ENCODE measurements at regions not wholly inside any gene's neighbourhood (a gene's known extent, or its start where the extent isn't known, plus 50 kb on each side); places are given as distances from the start of the nearest gene placed in this dataset.

DNA sequence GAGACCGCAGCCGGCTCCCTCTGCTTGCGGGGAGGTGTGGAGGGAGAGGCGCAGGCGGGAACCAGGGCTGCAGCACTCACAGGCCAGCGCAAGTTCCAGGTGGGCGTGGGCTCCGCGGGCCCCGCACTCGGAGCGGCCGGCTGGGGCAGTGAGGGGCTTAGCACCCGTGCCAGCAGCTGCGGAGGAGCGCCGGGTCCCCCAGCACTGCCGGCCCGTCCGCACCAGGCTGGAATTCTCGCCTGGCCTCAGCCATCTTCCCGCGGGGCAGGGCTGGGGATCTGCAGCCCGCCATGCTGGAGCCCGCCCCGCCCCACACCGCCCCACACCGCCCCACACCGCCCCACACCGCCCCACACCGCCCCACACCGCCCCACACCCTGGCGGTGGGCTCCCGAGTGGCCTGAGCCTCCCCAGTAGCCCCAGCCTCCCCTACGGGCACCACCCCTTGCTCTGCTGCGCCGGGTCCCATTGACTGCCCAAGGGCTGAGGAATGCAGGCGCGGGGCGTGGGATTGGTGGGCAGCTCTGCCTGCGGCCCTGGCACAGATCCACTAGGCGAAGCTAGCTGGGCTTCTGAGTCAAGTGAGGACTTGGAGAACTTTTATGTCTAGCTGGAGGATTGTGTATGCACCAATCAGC, 123.9 kb upstream of the MGAT5 start:
- DNase-seq, result no peak

DNA sequence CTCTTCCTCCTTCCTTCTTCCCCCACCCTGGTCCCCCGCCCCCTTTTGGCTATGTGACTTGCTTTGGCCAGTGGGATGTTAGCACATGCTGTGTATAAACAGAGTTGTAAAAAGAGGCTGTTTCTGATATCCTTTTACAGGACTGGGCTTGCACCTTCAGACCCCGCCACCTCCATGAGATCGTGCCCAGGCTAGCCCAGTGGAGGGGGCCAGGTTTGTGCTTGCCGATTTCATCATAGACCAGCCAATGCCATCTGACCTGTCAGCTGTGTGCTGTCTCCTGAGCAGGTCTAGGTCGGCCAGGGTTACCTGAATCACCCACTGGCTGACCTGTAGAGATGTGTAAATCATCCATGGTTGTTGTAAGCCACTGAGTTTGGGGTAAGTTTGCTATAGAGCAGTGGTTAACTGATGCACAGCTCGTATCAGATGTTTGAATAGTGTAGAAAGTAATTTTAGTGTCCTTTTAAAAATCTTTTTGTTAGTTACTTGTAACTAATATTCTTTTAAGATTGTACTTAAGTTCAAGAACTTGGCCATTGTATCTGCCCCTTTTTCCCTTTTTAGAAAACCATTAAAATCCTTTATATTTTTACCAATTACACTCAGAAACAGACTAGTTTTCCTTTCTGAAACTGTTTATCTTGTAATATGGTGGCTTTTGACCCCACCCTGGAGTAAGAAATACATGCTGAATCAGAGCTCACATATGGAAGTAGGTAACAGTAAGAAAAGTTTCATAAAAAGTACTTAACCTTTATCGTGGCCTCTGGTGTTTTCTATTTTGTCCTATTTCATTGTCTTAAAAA, 122.0 kb upstream of the MGAT5 start:
- no peak for DNase-seq

DNA sequence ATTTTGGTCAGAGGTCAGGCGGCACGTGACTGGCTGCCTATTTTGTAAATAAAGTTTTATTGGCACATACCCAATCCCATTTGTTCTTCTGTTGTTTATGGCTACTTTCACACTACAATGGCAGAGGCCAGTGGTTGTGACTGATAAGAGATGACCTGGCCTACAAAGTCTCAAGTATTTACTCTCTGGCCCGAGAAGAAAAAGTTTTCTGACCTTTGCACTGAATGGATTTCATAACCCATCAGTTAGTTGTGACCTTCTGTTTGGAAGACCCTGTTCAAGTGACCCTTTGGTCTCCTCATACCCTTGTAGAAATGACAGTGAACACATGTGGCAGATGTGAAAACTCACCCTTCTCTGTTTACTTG, 121.4 kb upstream of the MGAT5 start:
- DNase-seq, result no peak

DNA sequence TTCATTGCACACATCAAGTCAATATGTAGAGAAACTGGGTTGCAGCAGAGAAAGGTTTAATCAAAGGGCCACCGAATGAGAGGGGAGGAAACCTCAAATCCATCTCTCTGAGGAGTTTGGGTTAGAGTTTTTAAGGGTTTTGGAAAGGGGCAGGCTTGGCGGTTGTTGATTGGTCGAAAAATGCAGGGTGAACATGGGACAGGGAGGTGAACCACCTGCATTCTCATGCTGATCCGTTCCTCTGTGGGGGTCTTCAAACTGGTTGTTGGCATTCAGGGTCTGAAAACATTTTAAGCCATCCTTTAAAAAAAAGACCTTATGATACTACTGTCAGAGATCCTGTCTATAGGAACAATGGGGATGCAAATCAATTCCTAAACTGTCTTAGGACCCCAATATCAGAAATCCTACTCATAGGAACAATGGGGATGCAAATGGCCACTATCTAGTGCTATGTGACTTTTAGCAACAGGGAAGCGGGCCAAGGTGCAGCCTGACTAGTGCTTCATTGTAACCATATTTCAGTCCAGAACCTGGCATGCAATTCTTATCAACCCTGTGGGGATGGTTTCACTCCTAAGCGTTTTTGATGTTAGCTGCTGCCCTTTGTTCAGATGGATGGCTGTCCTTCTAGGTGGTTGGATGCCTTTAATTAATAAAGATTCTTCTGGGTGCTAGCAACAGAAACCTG, 120.1 kb upstream of the MGAT5 start:
- no peak for DNase-seq

DNA sequence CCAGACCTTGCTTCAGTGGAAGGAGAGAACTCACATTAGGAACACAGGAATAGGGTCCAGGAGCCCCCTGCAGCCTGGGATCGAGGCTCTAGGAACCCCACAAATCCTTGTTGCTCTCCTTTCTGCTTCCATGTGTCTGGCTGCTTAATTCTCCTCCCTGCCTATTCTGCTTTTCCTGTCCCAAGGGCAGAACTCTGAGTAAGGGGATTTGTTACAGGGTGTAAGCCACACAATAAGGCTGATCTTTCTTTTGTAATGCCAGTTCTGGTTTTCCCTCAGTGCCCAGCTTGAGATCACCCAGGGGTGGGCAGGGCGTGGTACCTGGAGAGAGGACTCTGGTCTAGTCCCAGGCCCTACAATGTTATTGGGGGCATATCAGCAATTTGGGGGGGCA, 119.6 kb upstream of the MGAT5 start:
- DNase-seq, result no peak

DNA sequence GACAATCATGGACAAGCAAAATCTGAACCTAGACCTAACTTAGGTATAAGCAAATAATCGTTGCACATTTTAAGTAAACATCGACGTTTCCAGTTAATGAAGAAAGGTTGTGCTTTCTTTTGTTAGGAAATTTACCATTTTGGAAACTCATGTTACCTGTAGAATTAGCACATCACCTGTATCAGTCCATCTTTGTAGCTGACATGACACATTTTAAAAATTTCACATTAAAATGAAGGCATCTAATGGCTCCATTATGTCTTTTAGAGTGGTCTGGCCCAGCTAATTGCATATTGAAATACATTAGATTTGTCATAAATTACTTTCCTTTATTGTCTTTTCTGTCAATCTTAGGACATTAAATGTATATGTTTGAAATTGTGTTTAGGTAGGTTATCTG, 119.0 kb upstream of the MGAT5 start:
- DNase-seq, result no peak

DNA sequence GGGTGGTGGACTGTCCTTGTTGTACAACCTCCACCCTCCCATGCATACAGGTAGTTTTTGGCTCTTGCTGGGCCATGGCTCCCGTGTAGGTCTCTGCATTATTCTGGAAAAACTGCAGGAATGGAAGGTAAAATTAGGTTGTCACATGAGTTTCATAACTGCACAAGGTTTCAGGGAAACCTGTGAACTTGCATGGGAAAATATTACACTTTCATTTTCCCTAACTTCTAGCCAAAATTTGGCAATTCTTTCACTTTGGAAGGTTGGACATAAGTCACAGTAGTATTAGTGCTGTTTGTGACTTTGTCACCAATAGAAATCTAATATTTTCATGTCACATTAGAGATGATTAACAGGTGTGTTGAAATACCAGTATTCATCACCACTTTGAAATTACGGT, 118.1 kb upstream of the MGAT5 start:
- no peak for DNase-seq

DNA sequence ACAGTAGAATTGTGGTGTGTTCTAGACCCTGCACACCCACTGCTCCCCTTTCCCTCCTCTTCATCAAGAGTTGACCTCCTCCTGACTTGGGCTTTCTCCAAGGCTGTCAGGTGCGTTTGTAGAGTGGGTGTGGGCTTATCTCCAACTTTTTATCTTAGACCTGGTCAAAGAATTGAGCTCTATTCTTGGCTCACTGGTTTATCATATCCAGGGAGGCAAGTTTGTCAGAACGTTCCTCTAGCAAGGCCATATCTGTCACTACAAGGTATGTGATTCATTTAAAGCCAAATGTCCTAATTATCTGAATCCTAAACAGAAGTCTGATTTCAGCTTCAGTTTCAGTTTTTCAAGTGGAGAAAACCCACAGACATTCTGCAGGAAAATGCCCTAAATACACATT, 117.1 kb upstream of the MGAT5 start:
- no peak for DNase-seq

DNA sequence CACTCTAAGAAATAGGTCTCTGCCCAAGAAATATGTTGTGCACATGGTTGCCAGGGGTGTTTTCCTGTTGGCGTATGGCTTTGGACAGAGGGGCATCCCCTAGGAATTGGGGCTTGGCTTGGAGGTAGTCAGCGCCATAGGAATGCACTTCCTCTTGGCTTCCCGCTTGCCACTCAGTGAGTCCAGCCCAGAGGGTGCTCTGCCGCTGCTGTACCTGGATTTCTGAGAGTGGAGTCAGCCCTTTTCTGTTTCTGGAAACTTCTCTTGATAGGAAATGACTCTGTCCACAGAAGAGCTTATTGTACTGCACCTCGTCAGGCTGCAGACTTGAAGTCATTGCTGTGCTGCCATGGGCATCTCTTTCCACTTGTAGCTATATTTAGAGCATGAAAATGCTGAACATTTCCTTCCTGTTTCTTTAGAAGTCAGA, 116.7 kb upstream of the MGAT5 start:
- DNase-seq, result no peak

DNA sequence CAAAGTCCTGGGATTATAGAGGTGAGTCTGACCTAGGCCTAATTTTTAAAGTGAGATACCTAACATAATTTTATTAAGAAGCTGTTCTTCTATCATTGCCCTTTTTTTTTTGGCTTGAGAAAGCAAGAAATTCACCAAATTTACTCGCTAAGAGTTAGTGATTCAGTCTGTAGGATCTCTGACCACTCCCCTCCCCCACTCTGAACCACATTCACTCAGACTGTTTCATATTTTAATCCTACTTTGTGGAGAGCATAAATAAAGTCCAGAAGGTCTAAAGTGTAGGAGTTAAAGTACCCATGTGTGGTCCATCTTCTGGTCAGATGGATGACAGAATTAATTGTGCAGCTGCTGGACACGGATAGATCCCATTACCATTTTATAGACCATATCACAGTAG, 115.8 kb upstream of the MGAT5 start:
- DNase-seq, result no peak

DNA sequence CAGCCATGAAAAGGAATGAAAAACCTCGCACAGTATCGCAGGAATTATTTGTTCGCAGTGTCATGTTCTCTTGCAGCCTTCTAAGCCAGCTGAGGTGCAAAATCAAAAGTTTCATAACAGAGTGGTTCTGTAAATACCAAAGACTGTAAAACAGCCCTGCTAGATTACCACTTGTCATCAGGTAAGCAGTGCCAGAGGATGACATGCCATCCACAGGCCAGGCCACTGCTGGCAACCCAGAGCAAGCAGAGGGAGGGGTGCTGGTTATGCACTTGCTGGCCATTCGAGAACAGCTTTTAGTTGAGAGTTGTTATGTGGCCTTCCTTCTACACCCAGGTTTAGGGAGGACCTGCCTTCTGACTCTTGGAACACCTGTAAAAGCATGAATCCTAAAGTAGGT, 114.3 kb upstream of the MGAT5 start:
- no peak for DNase-seq

DNA sequence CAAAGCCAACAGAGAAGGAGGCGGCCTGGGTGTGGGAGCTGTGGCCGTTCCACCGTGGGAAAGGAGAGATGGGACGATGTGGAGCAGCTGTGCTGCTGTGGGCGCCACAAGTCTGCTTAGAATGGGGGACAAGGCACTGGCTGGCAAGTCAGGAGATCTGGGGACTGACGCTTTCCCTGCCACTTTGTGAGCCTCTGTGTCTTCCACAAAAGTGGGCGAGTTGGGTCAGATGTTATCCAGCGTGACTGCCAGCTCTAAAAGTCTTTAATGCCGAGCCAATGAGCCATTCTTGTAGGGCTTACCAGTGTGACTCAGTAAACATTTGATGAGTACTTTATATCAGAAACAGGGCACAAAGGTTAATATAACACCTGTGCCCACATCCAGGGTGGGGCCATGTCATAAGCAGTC, 113.6 kb upstream of the MGAT5 start:
- DNase-seq, result no peak

DNA sequence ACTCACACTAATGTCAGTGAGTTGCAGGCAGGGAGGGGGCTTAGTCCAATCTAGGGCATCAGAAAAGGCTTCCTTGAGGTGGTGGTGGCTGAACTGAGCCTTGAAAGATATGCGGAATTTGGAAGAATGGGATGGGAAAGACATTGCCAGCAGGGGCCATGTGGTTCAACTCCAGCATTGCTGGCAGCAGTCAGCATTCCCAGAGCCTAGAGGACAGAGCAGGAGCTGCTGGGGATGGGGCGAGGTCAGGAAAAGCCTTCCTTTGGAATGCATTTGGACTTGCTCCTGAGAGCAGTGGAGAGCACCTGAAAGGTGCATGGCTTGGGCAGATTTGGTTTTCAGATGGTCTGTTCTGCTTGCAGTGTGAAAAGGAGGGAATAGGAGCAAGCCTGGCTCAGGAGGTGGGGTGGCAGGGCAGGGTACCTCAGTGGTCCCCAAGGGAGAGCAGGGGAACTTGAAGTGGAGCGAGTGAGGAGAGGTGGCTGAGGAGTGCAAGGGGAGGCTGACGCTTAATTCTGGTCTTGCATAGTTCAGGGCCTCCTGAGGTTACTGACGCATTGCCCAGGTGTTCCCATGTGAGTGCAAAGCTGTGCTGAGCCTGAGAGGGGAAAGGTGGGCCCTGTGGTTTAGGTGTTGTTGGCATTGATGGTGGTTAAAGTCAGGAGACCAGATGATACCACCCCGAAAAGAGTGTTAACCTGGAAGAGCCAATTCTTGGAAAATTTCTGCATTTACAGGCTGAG, 112.1 kb upstream of the MGAT5 start:
- no peak for DNase-seq

DNA sequence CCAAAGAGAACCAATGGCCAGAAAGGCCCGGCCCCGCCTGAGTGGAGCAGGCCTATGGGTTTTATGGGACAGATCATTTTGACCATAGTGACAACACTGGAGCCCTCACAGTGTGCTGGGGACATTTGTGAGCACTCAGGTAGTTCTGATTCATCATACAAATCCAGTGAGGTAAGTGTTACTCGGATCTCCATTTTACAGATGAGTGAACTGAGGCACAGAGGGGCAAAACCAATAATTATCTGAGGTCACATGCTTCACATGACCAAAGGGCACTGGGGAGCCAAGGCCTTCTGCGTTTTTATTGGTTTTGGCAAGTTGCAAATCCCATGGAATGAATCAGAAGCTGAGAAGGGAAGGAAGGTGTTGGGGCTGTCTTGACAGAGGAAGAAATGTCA, 111.5 kb upstream of the MGAT5 start:
- no peak for DNase-seq

DNA sequence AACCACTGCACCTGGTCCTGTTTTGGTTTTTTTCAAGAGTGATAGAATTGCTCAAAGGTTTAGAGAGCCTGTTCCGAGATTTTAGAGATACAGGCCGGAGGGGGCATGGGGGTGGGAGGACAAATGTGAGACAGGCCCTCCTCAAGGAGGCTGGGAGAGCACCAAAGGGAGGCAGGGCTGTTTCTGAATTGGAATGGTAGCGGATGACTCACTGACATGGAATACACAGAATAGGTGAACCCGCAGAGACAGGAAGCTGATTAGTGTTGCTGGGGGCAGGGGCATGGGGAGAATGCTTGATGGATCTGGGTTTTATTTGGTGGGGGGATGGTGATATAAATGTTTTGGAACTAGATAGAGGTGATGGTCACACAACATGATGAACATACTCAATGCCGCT, 111.0 kb upstream of the MGAT5 start:
- no peak for DNase-seq

DNA sequence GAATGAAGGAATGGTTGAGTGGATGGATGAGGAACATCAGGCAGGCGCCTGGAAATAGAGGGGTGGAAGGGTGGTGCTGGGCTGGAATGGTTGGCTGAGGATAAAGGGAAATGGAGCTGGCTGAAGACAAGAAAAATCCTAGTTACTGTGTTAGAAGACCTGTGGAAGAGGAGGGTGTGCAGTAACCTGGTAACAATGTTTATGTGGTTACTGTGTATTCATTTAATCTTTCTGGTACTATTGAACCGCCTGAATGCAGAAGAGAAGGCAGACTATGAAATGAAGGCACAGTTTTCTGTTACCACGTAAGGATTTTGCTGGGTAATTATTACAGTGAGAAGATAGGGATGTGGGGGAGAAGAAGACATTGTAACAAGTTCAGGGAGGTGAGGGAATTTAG, 110.3 kb upstream of the MGAT5 start:
- no peak for DNase-seq

DNA sequence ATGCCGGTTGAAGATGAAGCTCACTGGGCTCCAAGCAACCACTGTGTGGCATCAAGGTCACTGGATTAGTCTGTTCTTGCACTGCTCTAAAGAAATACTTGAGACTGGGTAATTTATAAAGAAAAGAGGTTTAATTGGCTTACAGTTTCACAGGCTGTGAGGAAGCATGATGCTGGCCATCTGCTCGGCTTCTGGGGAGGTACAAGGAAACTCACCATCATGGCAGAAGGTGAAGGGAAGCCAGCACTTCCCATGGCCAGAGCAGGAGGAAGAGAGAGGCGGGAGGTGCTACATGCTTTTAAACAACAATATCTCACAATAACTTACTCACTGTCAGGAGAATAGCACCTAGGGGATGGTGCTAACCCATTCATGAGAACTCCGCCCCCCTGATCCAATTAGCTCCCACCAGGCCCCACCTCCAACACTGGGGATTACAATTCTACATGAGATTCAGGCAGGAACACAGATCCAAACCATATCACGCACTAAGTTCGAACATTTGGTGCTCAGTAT, 109.7 kb upstream of the MGAT5 start:
- no peak for DNase-seq

DNA sequence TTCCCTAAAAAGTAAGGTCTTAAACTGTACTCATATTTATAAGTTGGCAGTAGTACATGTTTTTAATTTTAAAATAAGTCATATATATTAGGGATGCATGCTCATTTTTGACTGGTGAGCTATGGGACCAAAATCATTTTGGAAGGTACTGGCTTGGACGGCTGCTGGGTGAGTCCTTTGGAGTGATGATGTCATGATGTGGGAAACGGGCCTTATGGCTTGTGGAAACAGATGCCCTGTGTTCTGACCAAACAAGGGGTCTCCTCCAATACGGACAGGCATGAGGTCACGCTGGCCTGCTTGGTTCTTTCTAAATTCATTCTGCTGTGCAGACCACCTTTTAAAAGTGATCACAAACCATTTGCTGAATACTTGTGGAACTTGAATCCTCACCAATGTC, 109.2 kb upstream of the MGAT5 start:
- no peak for DNase-seq

DNA sequence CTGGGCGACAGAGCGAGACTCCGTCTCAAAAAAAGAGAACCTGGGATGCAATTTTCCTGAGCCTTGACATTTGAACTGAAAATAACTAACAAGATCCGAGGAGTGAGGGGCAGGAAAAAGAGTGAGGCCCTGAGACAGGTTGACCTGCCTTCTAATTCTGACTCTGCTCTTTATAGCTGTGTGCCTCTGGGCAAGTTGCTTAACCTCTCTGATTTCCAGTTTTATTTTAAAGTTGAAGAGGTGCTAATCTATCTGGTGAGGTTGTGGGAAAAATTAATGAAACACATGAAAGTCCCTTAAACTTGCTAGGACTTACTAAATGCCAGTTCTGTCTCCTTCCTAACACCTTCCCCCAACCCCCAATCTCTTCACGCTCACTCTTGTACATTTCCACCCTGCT, 108.4 kb upstream of the MGAT5 start:
- no peak for DNase-seq

DNA sequence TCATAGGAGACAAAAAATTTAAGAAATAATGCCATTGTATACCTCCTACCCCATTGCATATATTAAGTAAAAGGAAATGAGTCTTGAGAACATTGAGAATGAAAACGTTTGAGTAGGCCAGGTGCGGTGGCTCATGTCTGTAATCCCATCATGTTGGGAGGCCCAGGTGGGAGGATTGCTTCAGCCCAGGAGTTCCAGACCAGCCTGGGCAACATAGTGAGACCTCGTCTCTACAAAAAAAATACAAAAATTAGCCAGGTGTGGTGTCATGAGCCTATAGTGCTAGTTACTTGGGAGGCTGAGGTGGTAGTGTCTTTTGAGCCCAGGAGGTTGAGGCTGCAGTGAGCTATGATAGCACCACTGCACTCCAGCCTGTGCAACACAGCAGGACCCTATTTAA, 107.7 kb upstream of the MGAT5 start:
- DNase-seq, result no peak

DNA sequence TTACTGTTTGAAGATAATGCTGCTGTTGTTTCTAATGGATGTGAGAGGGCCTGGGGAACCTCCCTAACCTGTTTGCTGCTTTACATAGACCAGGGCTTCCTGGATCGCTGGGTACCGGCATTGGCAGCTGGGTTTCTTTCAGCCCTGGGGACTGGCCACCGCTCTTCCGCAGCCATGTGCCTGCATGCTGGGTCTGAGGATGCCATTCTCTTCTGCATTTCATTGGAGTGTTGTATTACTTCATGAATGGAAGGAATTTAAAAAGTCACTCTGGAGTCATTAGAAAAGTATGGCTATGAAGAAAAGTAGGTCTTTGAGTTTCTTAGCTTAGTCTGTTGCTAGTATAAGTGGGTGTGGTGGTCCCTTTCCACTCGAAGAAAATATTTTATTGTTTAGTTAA, 107.3 kb upstream of the MGAT5 start:
- DNase-seq, result no peak

DNA sequence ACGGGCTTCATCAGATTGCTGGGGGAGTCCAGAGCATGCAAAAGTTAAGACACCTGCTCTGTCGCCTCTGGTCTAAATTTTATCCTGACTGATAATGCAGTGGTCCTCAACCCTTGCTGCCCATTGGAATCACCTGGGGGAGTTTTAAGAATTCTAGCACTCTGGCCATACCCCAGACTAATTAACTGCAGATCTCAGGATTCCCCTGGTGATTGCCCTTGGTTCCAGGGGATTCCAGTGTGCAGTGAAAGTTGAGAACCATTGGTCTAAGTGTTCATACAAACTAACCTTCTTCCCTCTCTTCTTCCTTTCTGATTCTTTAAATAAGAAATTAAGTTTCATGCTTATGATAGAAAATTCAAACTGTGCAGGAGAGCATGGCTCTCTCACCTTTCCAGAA, 105.7 kb upstream of the MGAT5 start:
- DNase-seq, result no peak

DNA sequence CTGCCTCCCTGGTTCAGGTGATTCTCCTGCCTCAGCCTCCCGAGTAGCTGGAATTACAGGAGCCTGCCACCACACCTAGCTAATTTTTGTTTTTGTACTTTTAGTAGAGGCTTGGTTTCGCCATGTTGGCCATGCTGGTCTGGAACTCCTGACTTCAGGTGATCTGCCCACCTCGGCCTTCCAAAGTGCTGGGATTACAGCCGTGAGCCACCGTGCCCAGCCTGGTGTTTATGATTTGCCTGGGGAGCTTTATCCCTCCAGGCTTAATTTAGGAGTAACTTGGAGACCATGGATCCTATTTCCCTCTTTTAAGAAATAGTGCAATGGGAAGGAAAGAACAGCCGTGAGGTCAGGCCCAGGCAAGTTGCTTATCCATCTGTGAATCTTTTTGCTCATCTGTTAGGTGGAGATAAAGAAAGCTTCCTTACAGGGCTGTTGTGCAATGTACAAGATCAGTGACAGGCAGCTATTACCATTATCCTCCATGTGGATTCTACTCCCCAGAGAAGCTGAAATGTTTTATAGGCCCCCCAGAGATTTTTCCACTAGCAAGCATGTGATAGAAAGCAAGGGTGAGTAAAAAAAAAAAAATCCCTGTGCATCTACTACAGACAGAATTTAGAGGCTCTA, 104.9 kb upstream of the MGAT5 start:
- no peak for DNase-seq
